HEK293T (cell line): ENCODE measurements at regions not wholly inside any gene's neighbourhood (a gene's known extent, or its start where the extent isn't known, plus 50 kb on each side); places are given as distances from the start of the nearest gene placed in this dataset.

Source experiments
- BHLHE40 ChIP-seq: fragments of 450-650 bp; IDR thresholded peaks from 2 replicates; pipeline ENCODE4 v1.6.1; 2016; ENCODE audit warnings: mild to moderate bottlenecking, moderate library complexity, borderline replicate concordance
- CTBP1 ChIP-seq: fragments of 450-650 bp; IDR thresholded peaks from 2 replicates; pipeline ENCODE4 v1.6.1; 2016; ENCODE audit warnings: borderline replicate concordance
- ELF4 ChIP-seq: fragments of 450-650 bp; IDR thresholded peaks from 2 replicates; pipeline ENCODE4 v1.6.1; 2017; ENCODE audit warnings: antibody characterized with exemption
- FOXM1 ChIP-seq: fragments of 450-650 bp; IDR thresholded peaks from 2 replicates; pipeline ENCODE4 v1.6.1; 2017; ENCODE audit warnings: mild to moderate bottlenecking, borderline replicate concordance
- L3MBTL2 ChIP-seq: fragments of 450-650 bp; conservative IDR thresholded peaks from 2 replicates; pipeline ENCODE4 v1.6.1; 2016; ENCODE audit warnings: mild to moderate bottlenecking
- LEF1 ChIP-seq: fragments of 450-650 bp; IDR thresholded peaks from 2 replicates; pipeline ENCODE4 v1.6.1; 2017; ENCODE audit warnings: mild to moderate bottlenecking, borderline replicate concordance
- NFRKB ChIP-seq: fragments of 450-650 bp; IDR thresholded peaks from 2 replicates; pipeline ENCODE4 v1.6.1; 2016; ENCODE audit warnings: mild to moderate bottlenecking, moderate library complexity
- SP1 ChIP-seq: fragments of 450-650 bp; IDR thresholded peaks from 2 replicates; pipeline ENCODE4 v1.6.1; 2017
- SUZ12 ChIP-seq: fragments of 450-650 bp; IDR thresholded peaks from 2 replicates; pipeline ENCODE4 v1.6.1; 2016; ENCODE audit warnings: mild to moderate bottlenecking
- TARDBP ChIP-seq: fragments of 450-650 bp; IDR thresholded peaks from 2 replicates; pipeline ENCODE4 v1.6.1; 2016
- TF ChIP-seq, protein P1 (sequence below): fragments of 450-650 bp; IDR thresholded peaks from 2 replicates; pipeline ENCODE4 v1.6.1; 2016

- TF ChIP-seq LEF1 (no peak), ELF4 (no peak), FOXM1 (no peak), SUZ12 (no peak), BHLHE40 (no peak), TARDBP (no peak), SP1 (no peak), NFRKB (no peak), L3MBTL2 (no peak), CTBP1 (no peak)
- TF ChIP-seq, protein P1, sequence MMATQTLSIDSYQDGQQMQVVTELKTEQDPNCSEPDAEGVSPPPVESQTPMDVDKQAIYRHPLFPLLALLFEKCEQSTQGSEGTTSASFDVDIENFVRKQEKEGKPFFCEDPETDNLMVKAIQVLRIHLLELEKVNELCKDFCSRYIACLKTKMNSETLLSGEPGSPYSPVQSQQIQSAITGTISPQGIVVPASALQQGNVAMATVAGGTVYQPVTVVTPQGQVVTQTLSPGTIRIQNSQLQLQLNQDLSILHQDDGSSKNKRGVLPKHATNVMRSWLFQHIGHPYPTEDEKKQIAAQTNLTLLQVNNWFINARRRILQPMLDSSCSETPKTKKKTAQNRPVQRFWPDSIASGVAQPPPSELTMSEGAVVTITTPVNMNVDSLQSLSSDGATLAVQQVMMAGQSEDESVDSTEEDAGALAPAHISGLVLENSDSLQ = no peak
Measured at GRCh38 chr1:73273886-73274285, 924.1 kb downstream of the LRRIQ3 start.
